ENCODE measurements at regions not wholly inside any gene's neighbourhood (a gene's known extent, or its start where the extent isn't known, plus 50 kb on each side); places are given as distances from the start of the nearest gene placed in this dataset.

DNA sequence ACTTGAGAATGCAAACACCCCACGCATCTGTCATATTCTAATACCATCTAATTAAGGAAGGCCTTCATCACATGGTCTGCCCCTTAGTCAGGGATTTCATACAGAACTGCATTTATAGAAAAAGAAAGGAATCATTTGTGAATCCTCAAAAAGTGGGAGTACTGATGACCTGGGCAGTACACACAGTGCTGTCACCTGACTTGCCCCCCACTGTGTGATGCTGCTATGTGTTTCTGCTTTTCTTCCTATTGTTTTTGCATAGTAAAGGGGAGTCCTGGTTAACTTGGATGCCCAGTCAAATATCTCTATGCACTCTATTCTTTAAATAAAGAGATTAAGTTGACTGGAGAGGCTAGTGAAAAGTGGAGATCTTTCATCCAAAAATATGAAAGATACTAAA lies 1921.2 kb upstream of the PRR20A start (continued):
- TF ChIP-seq ZNF350 (tag by site-specific recombination; IDR thresholded peaks at IDR 0.05) (no peak), ZNF629 (tag by site-specific recombination; IDR thresholded peaks at IDR 0.05) (no peak), ZBTB48 (tag by site-specific recombination; IDR thresholded peaks at IDR 0.05) (no peak), ZNF24 (tag by site-specific recombination; IDR thresholded peaks at IDR 0.05) (no peak)

DNA sequence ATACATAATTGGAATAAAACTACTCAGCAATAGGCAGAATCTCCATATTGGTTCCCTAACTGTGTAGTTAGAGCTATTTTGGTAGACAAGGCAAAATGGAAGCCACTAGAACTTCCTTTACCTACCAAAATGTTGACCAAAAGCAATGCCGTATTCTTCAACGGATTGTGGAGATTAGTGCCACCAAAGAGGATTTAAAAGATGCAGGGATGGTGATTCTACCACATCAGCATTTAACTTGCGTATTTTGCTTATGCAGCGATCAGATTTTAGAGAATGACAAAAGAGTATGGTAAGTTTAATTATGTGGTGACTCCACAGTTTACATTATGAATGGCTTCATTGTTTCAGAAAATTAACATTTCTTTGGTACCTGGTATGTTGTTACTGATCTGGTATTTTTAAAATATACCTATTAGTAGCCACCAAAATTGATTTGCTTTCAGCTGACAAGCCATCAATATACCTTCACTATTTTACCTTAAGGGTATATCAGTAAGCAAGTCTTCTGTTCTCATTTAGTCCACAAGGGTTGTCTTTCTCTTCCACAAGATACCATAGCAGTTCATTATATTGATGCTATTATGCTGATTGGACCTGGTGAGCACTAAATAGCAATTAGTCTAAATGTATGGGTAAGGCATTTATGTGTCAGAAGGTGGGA lies 1910.7 kb upstream of the PRR20A start:
- CTCF ChIA-PET = no interaction called here
- no peaks in the 10 kb centered on the region for H3K4me1 ChIP-seq (ENCODE audit: control insufficient read depth, insufficient read depth, low read length)
- POLR2A ChIA-PET = no interaction called here
- no peak overlapping the region for H3K27ac ChIP-seq (ENCODE audit: extremely low read depth, low read depth, low read length)
- no peaks in the 10 kb centered on the region for H3K36me3 ChIP-seq (ENCODE audit: control insufficient read depth in 2 of 2, insufficient read depth in 1 of 2, low read length in 2 of 2)
- no peaks in the 10 kb centered on the region for H3K9me3 ChIP-seq (ENCODE audit: control insufficient read depth, insufficient read depth, low read depth, low read length)
- TF ChIP-seq ZNF529 (tag by site-specific recombination; IDR thresholded peaks at IDR 0.05; ENCODE audit: insufficient replicate concordance) = no peak
- TF ChIP-seq YY2 (tag by site-specific recombination; IDR thresholded peaks at IDR 0.05) = no peak
- TF ChIP-seq, protein P1, sequence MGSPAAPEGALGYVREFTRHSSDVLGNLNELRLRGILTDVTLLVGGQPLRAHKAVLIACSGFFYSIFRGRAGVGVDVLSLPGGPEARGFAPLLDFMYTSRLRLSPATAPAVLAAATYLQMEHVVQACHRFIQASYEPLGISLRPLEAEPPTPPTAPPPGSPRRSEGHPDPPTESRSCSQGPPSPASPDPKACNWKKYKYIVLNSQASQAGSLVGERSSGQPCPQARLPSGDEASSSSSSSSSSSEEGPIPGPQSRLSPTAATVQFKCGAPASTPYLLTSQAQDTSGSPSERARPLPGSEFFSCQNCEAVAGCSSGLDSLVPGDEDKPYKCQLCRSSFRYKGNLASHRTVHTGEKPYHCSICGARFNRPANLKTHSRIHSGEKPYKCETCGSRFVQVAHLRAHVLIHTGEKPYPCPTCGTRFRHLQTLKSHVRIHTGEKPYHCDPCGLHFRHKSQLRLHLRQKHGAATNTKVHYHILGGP (tag by site-specific recombination; IDR thresholded peaks at IDR 0.05) = no peak
- TF ChIP-seq ZNF473 (tag by site-specific recombination; IDR thresholded peaks at IDR 0.05) = no peak
- TF ChIP-seq ZNF274 (IDR thresholded peaks at IDR 0.05; ENCODE audit: low read length) = no peak
- TF ChIP-seq ZNF274 (tag by site-specific recombination; IDR thresholded peaks at IDR 0.05; ENCODE audit: borderline replicate concordance) = no peak
- TF ChIP-seq, protein P2, sequence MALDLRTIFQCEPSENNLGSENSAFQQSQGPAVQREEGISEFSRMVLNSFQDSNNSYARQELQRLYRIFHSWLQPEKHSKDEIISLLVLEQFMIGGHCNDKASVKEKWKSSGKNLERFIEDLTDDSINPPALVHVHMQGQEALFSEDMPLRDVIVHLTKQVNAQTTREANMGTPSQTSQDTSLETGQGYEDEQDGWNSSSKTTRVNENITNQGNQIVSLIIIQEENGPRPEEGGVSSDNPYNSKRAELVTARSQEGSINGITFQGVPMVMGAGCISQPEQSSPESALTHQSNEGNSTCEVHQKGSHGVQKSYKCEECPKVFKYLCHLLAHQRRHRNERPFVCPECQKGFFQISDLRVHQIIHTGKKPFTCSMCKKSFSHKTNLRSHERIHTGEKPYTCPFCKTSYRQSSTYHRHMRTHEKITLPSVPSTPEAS (tag by site-specific recombination; IDR thresholded peaks at IDR 0.05) = no peak
- TF ChIP-seq ZNF747 (tag by site-specific recombination; IDR thresholded peaks at IDR 0.05) = no peak
- TF ChIP-seq, protein P3, sequence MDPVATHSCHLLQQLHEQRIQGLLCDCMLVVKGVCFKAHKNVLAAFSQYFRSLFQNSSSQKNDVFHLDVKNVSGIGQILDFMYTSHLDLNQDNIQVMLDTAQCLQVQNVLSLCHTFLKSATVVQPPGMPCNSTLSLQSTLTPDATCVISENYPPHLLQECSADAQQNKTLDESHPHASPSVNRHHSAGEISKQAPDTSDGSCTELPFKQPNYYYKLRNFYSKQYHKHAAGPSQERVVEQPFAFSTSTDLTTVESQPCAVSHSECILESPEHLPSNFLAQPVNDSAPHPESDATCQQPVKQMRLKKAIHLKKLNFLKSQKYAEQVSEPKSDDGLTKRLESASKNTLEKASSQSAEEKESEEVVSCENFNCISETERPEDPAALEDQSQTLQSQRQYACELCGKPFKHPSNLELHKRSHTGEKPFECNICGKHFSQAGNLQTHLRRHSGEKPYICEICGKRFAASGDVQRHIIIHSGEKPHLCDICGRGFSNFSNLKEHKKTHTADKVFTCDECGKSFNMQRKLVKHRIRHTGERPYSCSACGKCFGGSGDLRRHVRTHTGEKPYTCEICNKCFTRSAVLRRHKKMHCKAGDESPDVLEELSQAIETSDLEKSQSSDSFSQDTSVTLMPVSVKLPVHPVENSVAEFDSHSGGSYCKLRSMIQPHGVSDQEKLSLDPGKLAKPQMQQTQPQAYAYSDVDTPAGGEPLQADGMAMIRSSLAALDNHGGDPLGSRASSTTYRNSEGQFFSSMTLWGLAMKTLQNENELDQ (tag by site-specific recombination; IDR thresholded peaks at IDR 0.05; ENCODE audit: low read depth) = no peak
- no peak for TF ChIP-seq ZNF155 (tag by site-specific recombination; IDR thresholded peaks at IDR 0.05)
- TF ChIP-seq, protein P4, sequence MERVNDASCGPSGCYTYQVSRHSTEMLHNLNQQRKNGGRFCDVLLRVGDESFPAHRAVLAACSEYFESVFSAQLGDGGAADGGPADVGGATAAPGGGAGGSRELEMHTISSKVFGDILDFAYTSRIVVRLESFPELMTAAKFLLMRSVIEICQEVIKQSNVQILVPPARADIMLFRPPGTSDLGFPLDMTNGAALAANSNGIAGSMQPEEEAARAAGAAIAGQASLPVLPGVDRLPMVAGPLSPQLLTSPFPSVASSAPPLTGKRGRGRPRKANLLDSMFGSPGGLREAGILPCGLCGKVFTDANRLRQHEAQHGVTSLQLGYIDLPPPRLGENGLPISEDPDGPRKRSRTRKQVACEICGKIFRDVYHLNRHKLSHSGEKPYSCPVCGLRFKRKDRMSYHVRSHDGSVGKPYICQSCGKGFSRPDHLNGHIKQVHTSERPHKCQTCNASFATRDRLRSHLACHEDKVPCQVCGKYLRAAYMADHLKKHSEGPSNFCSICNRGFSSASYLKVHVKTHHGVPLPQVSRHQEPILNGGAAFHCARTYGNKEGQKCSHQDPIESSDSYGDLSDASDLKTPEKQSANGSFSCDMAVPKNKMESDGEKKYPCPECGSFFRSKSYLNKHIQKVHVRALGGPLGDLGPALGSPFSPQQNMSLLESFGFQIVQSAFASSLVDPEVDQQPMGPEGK (tag by site-specific recombination; IDR thresholded peaks at IDR 0.05) = no peak
- no peak for TF ChIP-seq FEZF1 (tag by site-specific recombination; IDR thresholded peaks at IDR 0.05)
- H3K4me3 ChIP-seq (ENCODE audit: low read depth, low read length) = no peak overlapping the region

DNA sequence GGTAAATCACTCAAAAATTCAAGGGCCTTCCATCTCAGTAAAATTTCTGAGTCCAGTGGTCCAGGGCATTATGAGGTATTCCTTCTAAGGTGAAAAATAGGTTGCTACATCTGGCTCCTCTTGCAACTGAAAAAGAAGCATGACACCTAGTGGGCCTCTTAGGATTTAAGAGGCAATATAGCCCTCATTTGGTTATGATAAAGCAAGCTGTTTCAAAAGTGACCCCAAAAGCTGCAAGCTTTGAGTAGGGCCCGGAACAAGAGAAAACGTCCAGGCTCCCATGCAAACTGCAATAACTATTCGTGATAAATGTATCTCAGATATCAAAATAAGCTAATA lies 1910.2 kb upstream of the PRR20A start:
- CTCF ChIA-PET = no interaction called here
- H3K27ac ChIP-seq (ENCODE audit: extremely low read depth, low read depth, low read length) = no peak overlapping the region
- POLR2A ChIA-PET = no interaction called here

More for the DNA sequence above, 1910.2 kb upstream of the PRR20A start:
- Histone ChIP-seq H3K4me1 (ENCODE audit: control insufficient read depth, insufficient read depth, low read length) (no peaks in the 10 kb centered on the region), H3K4me3 (ENCODE audit: low read depth, low read length) (no peak overlapping the region), H3K9me3 (ENCODE audit: control insufficient read depth, insufficient read depth, low read depth, low read length) (no peaks in the 10 kb centered on the region), H3K36me3 (ENCODE audit: control insufficient read depth in 2 of 2, insufficient read depth in 1 of 2, low read length in 2 of 2) (no peaks in the 10 kb centered on the region)
- TF ChIP-seq, protein P5, sequence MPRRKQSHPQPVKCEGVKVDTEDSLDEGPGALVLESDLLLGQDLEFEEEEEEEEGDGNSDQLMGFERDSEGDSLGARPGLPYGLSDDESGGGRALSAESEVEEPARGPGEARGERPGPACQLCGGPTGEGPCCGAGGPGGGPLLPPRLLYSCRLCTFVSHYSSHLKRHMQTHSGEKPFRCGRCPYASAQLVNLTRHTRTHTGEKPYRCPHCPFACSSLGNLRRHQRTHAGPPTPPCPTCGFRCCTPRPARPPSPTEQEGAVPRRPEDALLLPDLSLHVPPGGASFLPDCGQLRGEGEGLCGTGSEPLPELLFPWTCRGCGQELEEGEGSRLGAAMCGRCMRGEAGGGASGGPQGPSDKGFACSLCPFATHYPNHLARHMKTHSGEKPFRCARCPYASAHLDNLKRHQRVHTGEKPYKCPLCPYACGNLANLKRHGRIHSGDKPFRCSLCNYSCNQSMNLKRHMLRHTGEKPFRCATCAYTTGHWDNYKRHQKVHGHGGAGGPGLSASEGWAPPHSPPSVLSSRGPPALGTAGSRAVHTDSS (tag by site-specific recombination; IDR thresholded peaks at IDR 0.05) = no peak
- TF ChIP-seq SCRT2 (tag by site-specific recombination; IDR thresholded peaks at IDR 0.05) (no peak), ZNF121 (tag by site-specific recombination; IDR thresholded peaks at IDR 0.05) (no peak), ZBTB20 (tag by site-specific recombination; IDR thresholded peaks at IDR 0.05) (no peak)
- TF ChIP-seq, protein P6, sequence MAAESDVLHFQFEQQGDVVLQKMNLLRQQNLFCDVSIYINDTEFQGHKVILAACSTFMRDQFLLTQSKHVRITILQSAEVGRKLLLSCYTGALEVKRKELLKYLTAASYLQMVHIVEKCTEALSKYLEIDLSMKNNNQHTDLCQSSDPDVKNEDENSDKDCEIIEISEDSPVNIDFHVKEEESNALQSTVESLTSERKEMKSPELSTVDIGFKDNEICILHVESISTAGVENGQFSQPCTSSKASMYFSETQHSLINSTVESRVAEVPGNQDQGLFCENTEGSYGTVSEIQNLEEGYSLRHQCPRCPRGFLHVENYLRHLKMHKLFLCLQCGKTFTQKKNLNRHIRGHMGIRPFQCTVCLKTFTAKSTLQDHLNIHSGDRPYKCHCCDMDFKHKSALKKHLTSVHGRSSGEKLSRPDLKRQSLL (tag by site-specific recombination; IDR thresholded peaks at IDR 0.05) = no peak
